Endothelial cell of umbilical vein (primary cell): ENCODE measurements at regions not wholly inside any gene's neighbourhood (a gene's known extent, or its start where the extent isn't known, plus 50 kb on each side); places are given as distances from the start of the nearest gene placed in this dataset.

Source experiments
- BruUV-seq: library from RNA; stranded (reverse); fragments of 400-500 nt; replicated peaks from 2 replicates; lab custom pipeline; 2021; lab: Mats Ljungman, UMichigan
- CTCF ChIA-PET: fragments of 300-600, 350-600 bp; sonication (Branson Sonifier 250); formaldehyde crosslinking; loops from one replicate; lab custom pipeline; 2021; ENCODE audit warnings: antibody characterized with exemption, inconsistent platforms; lab: Charles Lee
- POLR2A ChIA-PET: fragments of 300-600, 350-600 bp; sonication (Branson Sonifier 250); formaldehyde crosslinking; loops from one replicate; lab custom pipeline; 2021; ENCODE audit warnings: antibody characterized with exemption, inconsistent platforms; lab: Charles Lee
- DNase-seq: peaks from one replicate; pipeline ENCODE4 v3.0.0-alpha.2; 2011; ENCODE audit warnings: low read depth, low spot score
- FAIRE-seq: peaks from 2 replicates; lab custom pipeline; 2011; peaks lifted over from hg19 to GRCh38; lab: Jason Lieb, UNC
- H2AFZ ChIP-seq: 2 replicates; pipeline ENCODE4 v1.6.0; 2012; ENCODE audit warnings: low read depth, low read length, control low read depth, inconsistent platforms
- H3K27ac ChIP-seq: 2 replicates; pipeline ENCODE4 v1.5.1; 2011; ENCODE audit warnings: low read depth, mild to moderate bottlenecking, control low read depth, low read length, moderate library complexity; ENCODE audit not compliant: insufficient read depth
- H3K27me3 ChIP-seq, 2 experiments: 2 replicates each; pipeline versions ENCODE4 v1.6.0 to v1.6.1; 2011; ENCODE audit warnings: low read length in 2 of 2, mixed read lengths in 1 of 2; ENCODE audit not compliant: control insufficient read depth in 2 of 2, insufficient read depth in 2 of 2
- H3K36me3 ChIP-seq, 2 experiments: 2 replicates in 1 of 2; 3 replicates in 1 of 2; pipeline ENCODE4 v1.5.1; 2011; ENCODE audit warnings: low read length in 2 of 2, mild to moderate bottlenecking in 1 of 2, moderate library complexity in 1 of 2; ENCODE audit not compliant: control insufficient read depth in 2 of 2, insufficient read depth in 2 of 2; ENCODE audit errors: extremely low read depth in 1 of 2
- H3K4me1 ChIP-seq: 3 replicates; pipeline ENCODE4 v1.5.1; 2011; ENCODE audit warnings: mild to moderate bottlenecking, low read length; ENCODE audit not compliant: control insufficient read depth, insufficient read depth; ENCODE audit errors: extremely low read depth
- H3K4me2 ChIP-seq: 2 replicates; pipeline ENCODE4 v1.6.1; 2011; ENCODE audit warnings: low read length, control low read depth, mixed read lengths; ENCODE audit not compliant: insufficient read depth
- H3K4me3 ChIP-seq, 3 experiments: fragments of 200-600 bp in 1 of 3; sonication (generic), shearing (Covaris generic) in 1 of 3; replicated peaks in 1 of 3; 2 replicates each; pipeline ENCODE4 v1.5.1; 2011 to 2016; ENCODE audit warnings: control low read depth in 3 of 3, low read length in 3 of 3, mild to moderate bottlenecking in 2 of 3, inconsistent platforms in 1 of 3, low read depth in 1 of 3, moderate library complexity in 1 of 3; ENCODE audit not compliant: insufficient read depth in 1 of 3
- H3K79me2 ChIP-seq: 2 replicates; pipeline ENCODE4 v1.6.0; 2012; ENCODE audit warnings: low read length, inconsistent platforms; ENCODE audit not compliant: control insufficient read depth, insufficient read depth
- H3K9ac ChIP-seq: replicated peaks from 2 replicates; pipeline ENCODE3; 2011; ENCODE audit warnings: low read length, control low read depth; ENCODE audit not compliant: insufficient read depth; ENCODE audit errors: extremely low read depth
- H3K9me1 ChIP-seq: replicated peaks from 3 replicates; pipeline ENCODE4 v1.6.0; 2011; ENCODE audit warnings: mild to moderate bottlenecking, low read length; ENCODE audit not compliant: control insufficient read depth, insufficient read depth; ENCODE audit errors: extremely low read depth
- H3K9me3 ChIP-seq: replicated peaks from 2 replicates; pipeline ENCODE4 v1.5.1; 2012; ENCODE audit warnings: low read length, inconsistent platforms; ENCODE audit not compliant: control insufficient read depth, insufficient read depth
- H4K20me1 ChIP-seq: replicated peaks from 2 replicates; pipeline ENCODE3; 2011; ENCODE audit warnings: mild to moderate bottlenecking, low read length; ENCODE audit not compliant: control insufficient read depth, insufficient read depth; ENCODE audit errors: extremely low read depth
- EZH2 ChIP-seq: IDR thresholded peaks from 2 replicates; pipeline ENCODE4 v1.6.1; 2012; ENCODE audit warnings: borderline replicate concordance, low read depth, mild to moderate bottlenecking, moderate library complexity, low read length, inconsistent platforms; ENCODE audit not compliant: severe bottlenecking
- FOS ChIP-seq: IDR thresholded peaks from 2 replicates; pipeline ENCODE4 v1.6.1; 2011; ENCODE audit warnings: mild to moderate bottlenecking, low read length, moderate library complexity, borderline replicate concordance; ENCODE audit not compliant: insufficient read depth
- GATA2 ChIP-seq: IDR thresholded peaks from 2 replicates; pipeline ENCODE4 v1.7.0; 2011; ENCODE audit warnings: low read depth, mild to moderate bottlenecking, moderate library complexity, mixed read lengths, low read length; ENCODE audit not compliant: insufficient read length, insufficient read depth
- JUN ChIP-seq: IDR thresholded peaks from 2 replicates; pipeline ENCODE4 v1.6.1; 2011; ENCODE audit warnings: borderline replicate concordance, low read depth; ENCODE audit not compliant: insufficient read length, insufficient read depth
- MYC ChIP-seq: IDR thresholded peaks from one replicate; pipeline ENCODE4 v1.6.1; 2011; ENCODE audit warnings: mild to moderate bottlenecking, low read depth, low read length
- POLR2A ChIP-seq: IDR thresholded peaks from 2 replicates; pipeline ENCODE4 v1.6.1; 2012; ENCODE audit warnings: low read depth, mild to moderate bottlenecking, control low read depth, low read length
- POLR2AphosphoS5 ChIP-seq: IDR thresholded peaks from 2 replicates; pipeline ENCODE4 v1.6.1; 2012; ENCODE audit warnings: low read depth, mild to moderate bottlenecking, control low read depth, low read length, moderate library complexity; ENCODE audit not compliant: insufficient read depth
- dilution Hi-C: fragments of 300-500 bp; cut with MboI; formaldehyde crosslinking; loops from one replicate; pipeline ENCODE4 v1.15.0; 2019; ENCODE audit warnings: low sequenced_read_pairs; ENCODE audit not compliant: extremely low pct_ligation_motif_present
- intact Hi-C: fragments of 100-400 bp; cut with micrococcal nuclease; formaldehyde crosslinking; loops from one replicate; pipeline ENCODE4 v1.10.0; 2022
- TF ChIP-seq, protein P1 (sequence below): IDR thresholded peaks from 2 replicates; pipeline ENCODE4 v1.6.1; 2011; ENCODE audit not compliant: insufficient read depth, insufficient read length
- TF ChIP-seq, protein P2 (sequence below), 2 donors: IDR thresholded peaks; 1 replicate in 1 of 2; 2 replicates in 1 of 2; pipeline ENCODE4 v1.5.1; 2011; ENCODE audit warnings: low read length in 2 of 2, mild to moderate bottlenecking in 2 of 2, moderate library complexity in 2 of 2, control low read depth in 1 of 2, inconsistent platforms in 1 of 2, low read depth in 1 of 2; ENCODE audit not compliant: insufficient read depth in 1 of 2; ENCODE audit errors: extremely low read depth in 1 of 2

DNA sequence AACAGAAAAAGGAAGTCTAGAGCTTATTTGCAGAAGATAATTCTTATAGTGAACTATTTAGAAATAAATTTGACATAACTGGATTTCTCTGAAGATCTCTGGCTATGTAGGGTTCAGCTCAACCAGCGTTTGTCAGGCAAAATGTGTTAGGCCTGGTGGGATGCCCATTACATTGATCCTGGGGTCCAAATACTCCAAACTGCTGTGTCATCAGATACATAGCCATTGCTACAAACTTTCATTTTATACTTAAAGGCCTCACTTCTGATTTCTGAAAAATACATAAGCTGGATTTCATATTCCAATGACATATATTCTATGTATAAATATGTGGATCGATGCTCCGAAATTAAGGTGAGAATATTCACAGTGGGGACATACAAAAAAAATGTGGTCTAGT, 1958.9 kb upstream of the TENM3 start:
- dilution Hi-C loops (no loop called here), intact Hi-C loops (no loop called here)
- H3K27me3 ChIP-seq = no peaks in the 10 kb centered on the region
- no peak overlapping the region for H2AFZ ChIP-seq
- H3K36me3 ChIP-seq = no peaks in the 10 kb centered on the region
- BruUV-seq = no TSS peak
- TF ChIP-seq, protein P1, sequence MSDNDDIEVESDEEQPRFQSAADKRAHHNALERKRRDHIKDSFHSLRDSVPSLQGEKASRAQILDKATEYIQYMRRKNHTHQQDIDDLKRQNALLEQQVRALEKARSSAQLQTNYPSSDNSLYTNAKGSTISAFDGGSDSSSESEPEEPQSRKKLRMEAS = no peak
- no peak for TF ChIP-seq GATA2
- no peak for TF ChIP-seq POLR2A
- no peak for TF ChIP-seq FOS
- no peak for TF ChIP-seq POLR2AphosphoS5
- TF ChIP-seq, protein P2, sequence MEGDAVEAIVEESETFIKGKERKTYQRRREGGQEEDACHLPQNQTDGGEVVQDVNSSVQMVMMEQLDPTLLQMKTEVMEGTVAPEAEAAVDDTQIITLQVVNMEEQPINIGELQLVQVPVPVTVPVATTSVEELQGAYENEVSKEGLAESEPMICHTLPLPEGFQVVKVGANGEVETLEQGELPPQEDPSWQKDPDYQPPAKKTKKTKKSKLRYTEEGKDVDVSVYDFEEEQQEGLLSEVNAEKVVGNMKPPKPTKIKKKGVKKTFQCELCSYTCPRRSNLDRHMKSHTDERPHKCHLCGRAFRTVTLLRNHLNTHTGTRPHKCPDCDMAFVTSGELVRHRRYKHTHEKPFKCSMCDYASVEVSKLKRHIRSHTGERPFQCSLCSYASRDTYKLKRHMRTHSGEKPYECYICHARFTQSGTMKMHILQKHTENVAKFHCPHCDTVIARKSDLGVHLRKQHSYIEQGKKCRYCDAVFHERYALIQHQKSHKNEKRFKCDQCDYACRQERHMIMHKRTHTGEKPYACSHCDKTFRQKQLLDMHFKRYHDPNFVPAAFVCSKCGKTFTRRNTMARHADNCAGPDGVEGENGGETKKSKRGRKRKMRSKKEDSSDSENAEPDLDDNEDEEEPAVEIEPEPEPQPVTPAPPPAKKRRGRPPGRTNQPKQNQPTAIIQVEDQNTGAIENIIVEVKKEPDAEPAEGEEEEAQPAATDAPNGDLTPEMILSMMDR (IDR thresholded peaks at IDR 0.05; ENCODE audit: extremely low read depth in 1 of 2, insufficient read depth in 1 of 2, low read depth in 1 of 2, low read length in 2 of 2) = no peak
- no peak for TF ChIP-seq EZH2
- TF ChIP-seq JUN = no peak
- no peak for TF ChIP-seq MYC
- no peak overlapping the region for H3K27ac ChIP-seq
- no peak overlapping the region for H3K9ac ChIP-seq
- H3K9me1 ChIP-seq = no peaks in the 10 kb centered on the region
- H3K4me3 ChIP-seq = no peak overlapping the region
- H4K20me1 ChIP-seq = no peaks in the 10 kb centered on the region
- H3K4me2 ChIP-seq = no peak overlapping the region
- H3K79me2 ChIP-seq = no peaks in the 10 kb centered on the region
- CTCF ChIA-PET = no interaction called here
- FAIRE-seq (no peak), DNase-seq (no peak)
- POLR2A ChIA-PET = no interaction called here
- H3K4me1 ChIP-seq = no peaks in the 10 kb centered on the region
- peaks cover 4% of the 10 kb centered on the region for H3K9me3 ChIP-seq
